ENCODE measurements at regions not wholly inside any gene's neighbourhood (a gene's known extent, or its start where the extent isn't known, plus 50 kb on each side); places are given as distances from the start of the nearest gene placed in this dataset.

GRCh38 chr15:96622714-96623113 is 292.2 kb downstream of the NR2F2 start:
- TF ChIP-seq POLR2A (IDR thresholded peaks at IDR 0.05) (no peak), CTCF (IDR thresholded peaks at IDR 0.05 in 4 of 5, conservative IDR thresholded peaks at IDR 0.05 in 1 of 5) (no peak)

Data from gastrocnemius medialis (tissue), 4 donors.